Mucosa of descending colon (tissue), 3 donors: ENCODE measurements at regions not wholly inside any gene's neighbourhood (a gene's known extent, or its start where the extent isn't known, plus 50 kb on each side); places are given as distances from the start of the nearest gene placed in this dataset.

Experiments used
- ATAC-seq: fragments of 200-7000 bp; cut with Tn5 transposase; one replicate; pipeline ENCODE4 v1.9.1; 2020; ENCODE audit warnings: mild to moderate bottlenecking, moderate library complexity
- DNase-seq, 3 donors: peaks; one replicate each; pipeline ENCODE4 v3.0.0-alpha.2; 2020
- H3K36me3 ChIP-seq: fragments of 200-600 bp; one replicate; pipeline ENCODE4 v1.8.0; 2021; ENCODE audit warnings: low read depth, mild to moderate bottlenecking
- H3K4me1 ChIP-seq: fragments of 200-600 bp; one replicate; pipeline ENCODE4 v1.8.0; 2021; ENCODE audit warnings: low read depth, mild to moderate bottlenecking
- H3K4me3 ChIP-seq: fragments of 200-600 bp; one replicate; pipeline ENCODE4 v1.8.0; 2021; ENCODE audit warnings: mild to moderate bottlenecking
- H3K9me3 ChIP-seq: fragments of 200-600 bp; one replicate; pipeline ENCODE4 v1.8.0; 2021; ENCODE audit warnings: mild to moderate bottlenecking
- intact Hi-C, 2 donors: fragments of 100-400 bp; cut with DNase I in 1 of 2; cut with micrococcal nuclease in 1 of 2; formaldehyde crosslinking; loops; one replicate each; pipeline versions ENCODE4 v1.11.0 to v1.11.1; 2022; cut with DNase I, micrococcal nuclease
- TF ChIP-seq, protein P1 (sequence below): fragments of 200-600 bp; IDR thresholded peaks from one replicate; pipeline ENCODE4 v1.8.0; 2022; ENCODE audit warnings: antibody characterized with exemption, mild to moderate bottlenecking
- donor health status: DM: no; HTN: no; CAD: no; lungs with moderate emphysema.
- donor health status: DM: no; HTN: no; CAD: no.
- donor health status: DM: no; HTN: yes; CAD: no.

GRCh38 chr3:177932346-177932745 is 603.9 kb upstream of the KCNMB2 start:
- Histone ChIP-seq H3K4me1 (no peaks in the 10 kb centered on the region), H3K36me3 (no peaks in the 10 kb centered on the region), H3K4me3 (no peak overlapping the region), H3K9me3 (no peaks in the 10 kb centered on the region)
- ATAC-seq: no peak
- intact Hi-C loops: no loop called here
- no peak for DNase-seq
- TF ChIP-seq, protein P1, sequence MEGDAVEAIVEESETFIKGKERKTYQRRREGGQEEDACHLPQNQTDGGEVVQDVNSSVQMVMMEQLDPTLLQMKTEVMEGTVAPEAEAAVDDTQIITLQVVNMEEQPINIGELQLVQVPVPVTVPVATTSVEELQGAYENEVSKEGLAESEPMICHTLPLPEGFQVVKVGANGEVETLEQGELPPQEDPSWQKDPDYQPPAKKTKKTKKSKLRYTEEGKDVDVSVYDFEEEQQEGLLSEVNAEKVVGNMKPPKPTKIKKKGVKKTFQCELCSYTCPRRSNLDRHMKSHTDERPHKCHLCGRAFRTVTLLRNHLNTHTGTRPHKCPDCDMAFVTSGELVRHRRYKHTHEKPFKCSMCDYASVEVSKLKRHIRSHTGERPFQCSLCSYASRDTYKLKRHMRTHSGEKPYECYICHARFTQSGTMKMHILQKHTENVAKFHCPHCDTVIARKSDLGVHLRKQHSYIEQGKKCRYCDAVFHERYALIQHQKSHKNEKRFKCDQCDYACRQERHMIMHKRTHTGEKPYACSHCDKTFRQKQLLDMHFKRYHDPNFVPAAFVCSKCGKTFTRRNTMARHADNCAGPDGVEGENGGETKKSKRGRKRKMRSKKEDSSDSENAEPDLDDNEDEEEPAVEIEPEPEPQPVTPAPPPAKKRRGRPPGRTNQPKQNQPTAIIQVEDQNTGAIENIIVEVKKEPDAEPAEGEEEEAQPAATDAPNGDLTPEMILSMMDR: no peak

- no peaks in the 10 kb centered on the region for H3K4me1 ChIP-seq
- TF ChIP-seq, protein P1: no peak
- DNase-seq: no peak
- no peak for ATAC-seq
- no peaks in the 10 kb centered on the region for H3K36me3 ChIP-seq
- H3K4me3 ChIP-seq: no peak overlapping the region
- intact Hi-C loops: no loop called here
- no peaks in the 10 kb centered on the region for H3K9me3 ChIP-seq
Measured at GRCh38 chr3:177932750-177933660, 603.2 kb upstream of the KCNMB2 start.

DNA sequence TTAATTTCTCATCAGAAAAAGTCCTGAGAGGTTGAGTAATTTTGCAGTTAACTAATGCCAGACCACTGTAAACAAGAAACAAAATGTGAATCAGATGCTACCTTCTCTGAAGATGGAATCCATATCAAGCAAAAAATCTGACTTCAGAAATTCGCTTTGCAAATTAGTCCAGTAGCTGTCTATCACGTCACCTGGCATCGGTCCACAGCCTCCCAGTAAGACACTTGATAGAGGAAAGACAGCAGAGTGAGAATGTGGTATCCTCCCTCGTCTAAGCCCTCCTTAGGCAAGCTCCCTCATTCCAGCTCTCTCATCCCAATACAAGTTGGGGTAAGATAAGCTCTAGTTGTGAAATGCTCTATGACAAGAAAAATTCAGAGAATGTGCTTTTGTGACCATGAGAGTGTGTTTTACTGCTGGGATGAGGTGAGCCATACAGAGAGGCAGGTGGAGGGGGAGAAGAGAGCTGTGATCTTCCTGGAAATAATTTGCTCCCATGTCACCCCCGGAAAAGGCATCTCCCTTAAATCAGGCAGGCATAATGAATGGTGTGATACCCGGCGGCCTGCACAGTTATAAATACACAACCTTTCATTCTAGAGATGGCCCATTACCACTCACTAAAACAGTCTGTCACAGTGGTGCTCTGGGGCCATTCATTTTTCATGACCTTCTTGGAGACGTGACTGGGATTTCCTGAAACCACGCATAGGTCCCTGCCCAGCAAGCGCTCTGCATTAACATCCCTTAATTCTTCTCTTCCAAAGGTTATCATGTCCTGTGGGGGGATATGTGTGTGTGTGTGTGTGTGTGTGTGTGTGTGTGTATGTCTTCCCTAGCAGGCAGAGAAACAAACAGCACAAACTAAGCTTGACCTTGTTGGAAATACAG is 602.0 kb upstream of the KCNMB2 start:
- TF ChIP-seq, protein P1: no peak
- ATAC-seq (no peak), DNase-seq (no peak)
- Histone ChIP-seq H3K4me3 (no peak overlapping the region), H3K9me3 (no peaks in the 10 kb centered on the region), H3K4me1 (no peaks in the 10 kb centered on the region), H3K36me3 (no peaks in the 10 kb centered on the region)
- intact Hi-C loops: no loop called here

DNA sequence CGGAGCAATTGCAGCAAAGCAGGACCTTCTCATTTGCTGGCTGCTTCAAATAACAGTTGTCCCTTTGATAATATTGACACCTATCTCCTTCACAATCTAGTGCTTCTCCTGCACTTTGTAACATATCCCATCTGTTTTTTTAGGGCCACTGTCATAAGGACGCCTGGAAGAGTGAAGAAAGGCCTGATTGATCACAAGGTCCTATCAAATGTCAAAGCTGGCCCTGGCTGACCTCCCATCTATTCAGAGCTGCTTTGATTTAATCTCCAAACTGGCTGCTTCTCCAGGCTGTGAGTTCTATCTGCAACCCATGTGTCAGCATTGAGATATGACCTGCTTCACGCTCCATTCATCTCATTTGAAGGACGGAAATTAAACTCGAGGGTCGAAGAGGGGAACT is 601.2 kb upstream of the KCNMB2 start:
- Histone ChIP-seq H3K9me3 (no peaks in the 10 kb centered on the region), H3K4me3 (no peak overlapping the region), H3K36me3 (no peaks in the 10 kb centered on the region), H3K4me1 (no peaks in the 10 kb centered on the region)
- ATAC-seq: no peak
- no peak for DNase-seq
- intact Hi-C loops: no loop called here
- TF ChIP-seq, protein P1: no peak

DNA sequence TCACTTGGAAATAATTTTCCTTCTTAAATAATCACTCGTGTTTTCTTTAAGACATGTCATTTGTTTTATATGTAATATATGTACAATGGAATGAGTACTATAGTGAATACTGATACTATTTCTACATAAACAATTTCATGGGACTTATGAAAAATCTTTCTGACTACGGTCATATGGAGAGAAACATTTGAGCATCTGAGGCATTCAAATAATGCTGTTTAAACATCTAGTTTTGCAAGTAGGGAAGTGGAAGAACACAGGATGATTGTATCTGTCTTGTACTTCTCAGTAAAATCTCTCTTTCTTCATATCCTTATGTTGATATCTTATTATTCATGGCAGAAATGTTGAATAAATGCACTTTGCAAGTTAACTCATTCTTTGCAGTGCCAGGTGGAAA is 599.5 kb upstream of the KCNMB2 start:
- Histone ChIP-seq H3K4me1 (no peaks in the 10 kb centered on the region), H3K9me3 (no peaks in the 10 kb centered on the region), H3K4me3 (no peak overlapping the region), H3K36me3 (no peaks in the 10 kb centered on the region)
- ATAC-seq (no peak), DNase-seq (no peak)
- TF ChIP-seq, protein P1: no peak
- intact Hi-C loops: no loop called here
